ENCODE measurements at regions not wholly inside any gene's neighbourhood (a gene's known extent, or its start where the extent isn't known, plus 50 kb on each side); places are given as distances from the start of the nearest gene placed in this dataset.
"Not testable (repeated sequence)": the region's sequence is repeated elsewhere in the genome, so short reads cannot be mapped to it uniquely, and the experiment has no call there.

- no peak overlapping the region for H3K4me3 ChIP-seq (replicated peaks; ENCODE audit: low read depth, low read length)
- no peak for DNase-seq (ENCODE audit: extremely low read depth, low read depth)
- no peak for TF ChIP-seq CTCF (IDR thresholded peaks at IDR 0.05; ENCODE audit: low read depth, low read length, missing control alignments)
These were observed 475.9 kb downstream of the XYLT1 start for GRCh38 chr16:16994831-16995230.

- TF ChIP-seq CTCF (IDR thresholded peaks at IDR 0.05; ENCODE audit: low read depth, low read length, missing control alignments), result no peak
- no peak for DNase-seq (ENCODE audit: extremely low read depth, low read depth)
- no peak overlapping the region for H3K4me3 ChIP-seq (replicated peaks; ENCODE audit: low read depth, low read length)
These were observed 473.9 kb downstream of the XYLT1 start for GRCh38 chr16:16996827-16997226.

- H3K4me3 ChIP-seq (replicated peaks; ENCODE audit: low read depth, low read length), result no peak overlapping the region
These were observed 473.4 kb downstream of the XYLT1 start for GRCh38 chr16:16997349-16997748.

GRCh38 chr16:17001471-17001870, 469.3 kb downstream of the XYLT1 start:
- DNase-seq (ENCODE audit: extremely low read depth, low read depth), result no peak
- H3K4me3 ChIP-seq (replicated peaks; ENCODE audit: low read depth, low read length), result no peak overlapping the region
- TF ChIP-seq CTCF (IDR thresholded peaks at IDR 0.05; ENCODE audit: low read depth, low read length, missing control alignments), result no peak

More at GRCh38 chr16:16997349-16997748, 473.4 kb downstream of the XYLT1 start:
- no peak for TF ChIP-seq CTCF (IDR thresholded peaks at IDR 0.05; ENCODE audit: low read depth, low read length, missing control alignments)
- DNase-seq (ENCODE audit: extremely low read depth, low read depth), result no peak

GRCh38 chr16:17002565-17002964, 468.2 kb downstream of the XYLT1 start:
- TF ChIP-seq CTCF (IDR thresholded peaks at IDR 0.05; ENCODE audit: low read depth, low read length, missing control alignments), result no peak
- DNase-seq (ENCODE audit: extremely low read depth, low read depth), result no peak
- no peak overlapping the region for H3K4me3 ChIP-seq (replicated peaks; ENCODE audit: low read depth, low read length)

GRCh38 chr16:17005963-17006362, 464.8 kb downstream of the XYLT1 start:
- H3K4me3 ChIP-seq (replicated peaks; ENCODE audit: low read depth, low read length); DNase-seq (ENCODE audit: extremely low read depth, low read depth): not testable (repeated sequence)

GRCh38 chr16:17011712-17012111, 459.0 kb downstream of the XYLT1 start:
- TF ChIP-seq CTCF (IDR thresholded peaks at IDR 0.05; ENCODE audit: low read depth, low read length, missing control alignments), result no peak
- no peak overlapping the region for H3K4me3 ChIP-seq (replicated peaks; ENCODE audit: low read depth, low read length)
- DNase-seq (ENCODE audit: extremely low read depth, low read depth), result no peak
